Activated gamma-delta T cell treated with Interleukin-2 at 50 U/mL for 16 hours (primary cell): ENCODE measurements at regions not wholly inside any gene's neighbourhood (a gene's known extent, or its start where the extent isn't known, plus 50 kb on each side); places are given as distances from the start of the nearest gene placed in this dataset.

Source experiments
- DNase-seq: peaks from one replicate; pipeline ENCODE4 v3.0.0-alpha.2; 2020

GRCh38 chr1:72606216-72606810 lies 324.0 kb upstream of the NEGR1 start:
- no peak for DNase-seq

GRCh38 chr1:72601035-72601674 lies 318.8 kb upstream of the NEGR1 start:
- DNase-seq = no peak

- DNase-seq = no peak
Observed at GRCh38 chr1:72586023-72586685, 303.8 kb upstream of the NEGR1 start.

GRCh38 chr1:72579629-72580028 lies 297.3 kb upstream of the NEGR1 start:
- DNase-seq = no peak

GRCh38 chr1:72570815-72571214 lies 288.5 kb upstream of the NEGR1 start:
- no peak for DNase-seq

GRCh38 chr1:72568113-72568512 lies 285.8 kb upstream of the NEGR1 start:
- DNase-seq = no peak

- no peak for DNase-seq
Observed at GRCh38 chr1:72567521-72567920, 285.2 kb upstream of the NEGR1 start.

GRCh38 chr1:72564749-72565148 lies 282.4 kb upstream of the NEGR1 start:
- no peak for DNase-seq

GRCh38 chr1:72557446-72558049 lies 275.2 kb upstream of the NEGR1 start:
- DNase-seq = no peak

- no peak for DNase-seq
Observed at GRCh38 chr1:72547412-72547811, 265.1 kb upstream of the NEGR1 start.

GRCh38 chr1:72540674-72541073 lies 258.3 kb upstream of the NEGR1 start:
- no peak for DNase-seq

GRCh38 chr1:72535470-72535869 lies 253.1 kb upstream of the NEGR1 start:
- no peak for DNase-seq

GRCh38 chr1:72530646-72531045 lies 248.3 kb upstream of the NEGR1 start:
- no peak for DNase-seq

- no peak for DNase-seq
Observed at GRCh38 chr1:72526926-72527325, 244.6 kb upstream of the NEGR1 start.

GRCh38 chr1:72524021-72524420 lies 241.7 kb upstream of the NEGR1 start:
- DNase-seq = no peak

- DNase-seq = no peak
Observed at GRCh38 chr1:72521659-72522058, 239.3 kb upstream of the NEGR1 start.

- DNase-seq = no peak
Observed at GRCh38 chr1:72516826-72517225, 234.5 kb upstream of the NEGR1 start.

- DNase-seq = no peak
Observed at GRCh38 chr1:72516264-72516663, 233.9 kb upstream of the NEGR1 start.

GRCh38 chr1:72498371-72498770 lies 216.0 kb upstream of the NEGR1 start:
- no peak for DNase-seq

GRCh38 chr1:72489801-72490200 lies 207.5 kb upstream of the NEGR1 start:
- DNase-seq = no peak

GRCh38 chr1:72485801-72486200 lies 203.5 kb upstream of the NEGR1 start:
- no peak for DNase-seq

GRCh38 chr1:72483846-72484357 lies 201.6 kb upstream of the NEGR1 start:
- no peak for DNase-seq

GRCh38 chr1:72482736-72483413 lies 200.5 kb upstream of the NEGR1 start:
- no peak for DNase-seq
